ENCODE measurements at regions not wholly inside any gene's neighbourhood (a gene's known extent, or its start where the extent isn't known, plus 50 kb on each side); places are given as distances from the start of the nearest gene placed in this dataset.

DNA sequence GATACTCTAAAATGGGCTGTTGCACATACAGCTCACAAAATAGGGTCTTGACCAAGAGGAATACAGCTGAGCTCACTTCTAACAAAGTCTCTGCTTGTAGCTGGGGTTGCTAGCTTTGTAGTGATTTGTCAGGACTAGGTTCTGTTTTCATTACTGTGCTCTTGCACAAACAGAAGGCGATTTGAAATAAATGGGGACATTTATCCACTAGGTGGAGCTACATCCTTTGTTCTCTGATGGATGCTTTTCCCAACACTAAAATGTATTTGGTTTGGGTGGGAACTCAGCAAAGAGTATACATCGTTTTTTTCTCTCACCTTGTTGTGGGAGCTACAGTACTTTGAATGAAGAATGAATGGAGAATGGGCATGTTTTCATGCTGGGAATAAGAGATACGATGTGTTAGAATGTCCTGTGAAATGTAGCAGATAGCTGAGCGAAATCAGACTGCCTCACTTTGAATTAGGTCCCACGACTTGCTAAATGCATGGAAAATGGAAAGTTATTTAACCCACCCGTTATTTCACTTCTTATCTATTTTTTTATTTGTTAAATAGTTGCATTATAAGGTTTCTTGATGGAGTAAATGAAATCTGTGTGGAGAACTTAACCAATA lies 494.7 kb upstream of the MAP3K7 start:
- H3K4me3 Mint-ChIP-seq = no peak overlapping the region
- no peaks in the 10 kb centered on the region for H3K4me1 Mint-ChIP-seq
- H3K36me3 Mint-ChIP-seq (ENCODE audit: low read depth) = no peaks in the 10 kb centered on the region
- H3K27me3 Mint-ChIP-seq = no peaks in the 10 kb centered on the region
- no peak for TF ChIP-seq CTCF (IDR thresholded peaks at IDR 0.05)
- intact Hi-C loops (cut with micrococcal nuclease) = no loop called here
- no peak for ATAC-seq (ENCODE audit: low read depth)
- H3K27ac Mint-ChIP-seq = no peak overlapping the region
- no peaks in the 10 kb centered on the region for H3K9me3 Mint-ChIP-seq
- DNase-seq = no peak
- CTCF ChIA-PET = interaction anchor here (0.9 to 1.9 kb wide), 3 partner anchors 8 to 19 kb away, joined by 3 to 6 read pairs (median 4); no protein-coding TSS in a partner anchor
- POLR2A ChIA-PET = no interaction called here

DNA sequence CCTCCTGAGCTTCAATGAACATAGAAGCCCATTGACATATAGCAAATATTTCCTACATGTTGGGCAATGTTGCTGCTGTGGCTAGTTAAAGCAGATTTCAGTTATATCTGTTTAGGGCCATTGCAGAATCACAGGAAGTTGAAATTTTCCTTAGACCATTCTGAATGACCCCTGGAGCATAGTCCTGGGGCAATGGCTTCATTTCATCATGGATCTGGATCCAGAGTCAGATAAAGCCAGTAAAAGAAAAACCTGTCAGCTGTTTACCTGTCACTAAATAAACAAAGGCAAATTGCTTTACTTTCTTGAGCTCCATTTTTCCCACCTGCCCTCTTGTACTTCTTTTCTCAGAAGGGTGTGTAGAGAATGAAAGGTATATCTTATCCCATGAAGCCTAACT lies 494.0 kb upstream of the MAP3K7 start:
- intact Hi-C loops (cut with micrococcal nuclease) = no loop called here
- Mint-ChIP-seq H3K9me3 (no peaks in the 10 kb centered on the region), H3K36me3 (ENCODE audit: low read depth) (no peaks in the 10 kb centered on the region), H3K27ac (no peak overlapping the region), H3K27me3 (no peaks in the 10 kb centered on the region), H3K4me3 (no peak overlapping the region), H3K4me1 (no peaks in the 10 kb centered on the region)
- no peak for ATAC-seq (ENCODE audit: low read depth)
- TF ChIP-seq CTCF (IDR thresholded peaks at IDR 0.05) = no peak
- CTCF ChIA-PET = interaction anchor here (0.9 to 1.0 kb wide), 2 partner anchors 12 to 19 kb away, joined by 3 to 4 read pairs; no protein-coding TSS in a partner anchor
- POLR2A ChIA-PET = no interaction called here
- no peak for DNase-seq

DNA sequence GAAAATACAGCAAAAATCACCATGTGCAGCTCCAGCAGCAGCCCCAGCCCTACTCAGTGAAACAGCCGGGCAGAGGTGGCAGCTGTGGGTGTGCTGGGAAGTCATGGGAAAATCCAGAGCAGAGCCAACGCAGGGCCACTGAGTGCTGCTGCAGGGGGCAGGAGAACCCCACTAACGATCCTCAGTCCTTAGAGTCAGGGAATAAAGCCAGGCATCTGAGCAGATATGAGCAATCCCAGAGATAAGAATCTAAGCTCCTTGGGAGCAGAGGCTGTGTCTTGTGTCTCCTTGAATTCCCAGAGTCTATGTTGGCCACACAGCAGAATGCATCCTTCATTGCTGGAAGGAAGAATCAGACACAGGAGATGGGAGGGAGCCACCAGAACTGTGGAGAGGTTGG lies 493.1 kb upstream of the MAP3K7 start:
- ChIA-PET CTCF (interaction anchor here (1.5 kb wide), 1 partner anchor 8 kb away, joined by 5 read pairs; no protein-coding TSS in a partner anchor), POLR2A (no interaction called here)
- Mint-ChIP-seq H3K36me3 (ENCODE audit: low read depth) (no peaks in the 10 kb centered on the region), H3K27me3 (no peaks in the 10 kb centered on the region), H3K27ac (no peak overlapping the region), H3K9me3 (no peaks in the 10 kb centered on the region), H3K4me1 (no peaks in the 10 kb centered on the region), H3K4me3 (no peak overlapping the region)
- ATAC-seq (ENCODE audit: low read depth) (no peak), DNase-seq (no peak)
- TF ChIP-seq CTCF (IDR thresholded peaks at IDR 0.05) = no peak
- intact Hi-C loops (cut with micrococcal nuclease) = no loop called here

DNA sequence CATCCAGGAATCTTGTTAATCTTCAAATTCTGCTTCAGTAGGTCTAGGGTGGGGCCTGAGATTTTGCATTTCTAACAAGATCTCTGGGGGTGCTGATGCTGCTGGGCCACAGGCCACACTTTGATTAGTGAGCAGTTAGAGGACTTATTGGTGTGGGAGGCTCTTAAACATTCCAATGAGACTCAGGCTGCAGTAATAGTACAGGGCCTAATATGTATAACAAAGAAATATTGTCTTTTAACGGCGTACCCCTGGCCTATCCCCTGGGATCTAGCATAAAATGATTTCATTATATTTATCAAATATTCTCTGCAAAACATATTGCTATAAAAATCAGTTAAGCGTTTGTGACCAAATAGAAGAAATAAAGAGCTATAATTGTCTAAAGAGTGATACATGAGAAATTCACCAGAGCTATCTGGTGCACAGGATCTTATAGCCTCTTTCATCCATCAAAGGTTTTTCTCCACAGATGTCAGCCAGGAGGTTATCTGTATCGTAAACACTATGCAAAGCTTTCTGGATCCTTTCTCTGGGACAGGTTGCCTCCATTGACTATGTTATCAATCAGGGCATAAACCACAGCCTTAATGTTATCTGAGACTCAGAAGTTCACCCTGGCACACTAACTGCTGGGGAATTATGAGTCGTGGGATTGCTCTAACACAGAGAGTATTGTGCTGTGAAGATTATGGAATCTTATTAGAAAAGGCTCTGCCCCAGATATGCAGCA lies 488.5 kb upstream of the MAP3K7 start:
- ATAC-seq (ENCODE audit: low read depth) (no peak), DNase-seq (no peak)
- Mint-ChIP-seq H3K36me3 (ENCODE audit: low read depth) (no peaks in the 10 kb centered on the region), H3K4me3 (no peak overlapping the region), H3K27ac (no peak overlapping the region), H3K27me3 (no peaks in the 10 kb centered on the region), H3K4me1 (no peaks in the 10 kb centered on the region), H3K9me3 (no peaks in the 10 kb centered on the region)
- ChIA-PET CTCF (no interaction called here), POLR2A (no interaction called here)
- intact Hi-C loops (cut with micrococcal nuclease) = no loop called here
- TF ChIP-seq CTCF (IDR thresholded peaks at IDR 0.05) = no peak

DNA sequence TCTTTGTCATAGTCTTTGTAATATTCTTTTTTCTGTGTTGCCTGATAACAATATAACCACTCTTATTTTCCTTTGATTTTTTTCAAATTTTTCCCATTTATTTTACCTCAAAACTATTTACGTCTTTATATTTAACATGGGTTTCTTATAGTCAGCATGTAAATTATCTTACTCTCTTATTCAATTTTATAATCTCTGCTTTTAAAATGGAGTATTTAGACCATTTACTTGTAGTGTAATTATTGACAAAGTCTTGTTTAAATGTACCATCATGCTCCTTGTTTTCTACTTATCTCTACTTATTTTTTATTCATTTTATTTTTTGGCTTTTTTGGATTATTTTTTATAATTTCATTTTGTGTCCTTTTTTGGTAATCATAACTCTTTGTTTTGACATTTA lies 476.5 kb upstream of the MAP3K7 start:
- Mint-ChIP-seq H3K4me1 (no peaks in the 10 kb centered on the region), H3K36me3 (ENCODE audit: low read depth) (no peaks in the 10 kb centered on the region), H3K9me3 (peaks cover 18% of the 10 kb centered on the region), H3K4me3 (no peak overlapping the region), H3K27me3 (no peaks in the 10 kb centered on the region), H3K27ac (no peak overlapping the region)
- ATAC-seq (ENCODE audit: low read depth) (no peak), DNase-seq (no peak)
- no peak for TF ChIP-seq CTCF (IDR thresholded peaks at IDR 0.05)
- ChIA-PET POLR2A (no interaction called here), CTCF (no interaction called here)
- intact Hi-C loops (cut with micrococcal nuclease) = no loop called here

All from activated B cell treated with CpG ODN at 0.5 μM for 24 hours (primary cell).